ENCODE measurements at regions not wholly inside any gene's neighbourhood (a gene's known extent, or its start where the extent isn't known, plus 50 kb on each side); places are given as distances from the start of the nearest gene placed in this dataset.

GRCh38 chr12:115351514-115352077, 667.6 kb upstream of the TBX3 start:
- Mint-ChIP-seq H3K4me3 (no peak overlapping the region), H3K9me3 (no peaks in the 10 kb centered on the region), H3K4me1 (ENCODE audit: low read depth) (peaks cover 52% of the 10 kb centered on the region), H3K27me3 (ENCODE audit: insufficient read depth) (no peaks in the 10 kb centered on the region), H3K27ac (no peak overlapping the region), H3K36me3 (ENCODE audit: low read depth) (peaks cover 5% of the 10 kb centered on the region; the same call in 1 of the 2 replicates)
- DNase-seq: no peak
- no peak for TF ChIP-seq CTCF (IDR thresholded peaks at IDR 0.05)

GRCh38 chr12:115349711-115350110, 665.7 kb upstream of the TBX3 start:
- Mint-ChIP-seq H3K4me1 (ENCODE audit: low read depth) (peaks cover 44% of the 10 kb centered on the region), H3K27me3 (ENCODE audit: insufficient read depth) (no peaks in the 10 kb centered on the region), H3K27ac (no peak overlapping the region), H3K9me3 (no peaks in the 10 kb centered on the region), H3K36me3 (ENCODE audit: low read depth) (no peaks in the 10 kb centered on the region), H3K4me3 (no peak overlapping the region)
- DNase-seq: no peak
- TF ChIP-seq CTCF (IDR thresholded peaks at IDR 0.05): no peak

- no peaks in the 10 kb centered on the region for H3K27me3 Mint-ChIP-seq (ENCODE audit: insufficient read depth)
- H3K4me1 Mint-ChIP-seq (ENCODE audit: low read depth): peaks cover 35% of the 10 kb centered on the region
- H3K9me3 Mint-ChIP-seq: peaks cover 2% of the 10 kb centered on the region
- peaks cover 3% of the 10 kb centered on the region for H3K36me3 Mint-ChIP-seq (ENCODE audit: low read depth)
- no peak for DNase-seq
- no peak for TF ChIP-seq CTCF (IDR thresholded peaks at IDR 0.05)
- H3K27ac Mint-ChIP-seq: no peak overlapping the region
- no peak overlapping the region for H3K4me3 Mint-ChIP-seq
These were observed 664.3 kb upstream of the TBX3 start for GRCh38 chr12:115348301-115348700.

DNA sequence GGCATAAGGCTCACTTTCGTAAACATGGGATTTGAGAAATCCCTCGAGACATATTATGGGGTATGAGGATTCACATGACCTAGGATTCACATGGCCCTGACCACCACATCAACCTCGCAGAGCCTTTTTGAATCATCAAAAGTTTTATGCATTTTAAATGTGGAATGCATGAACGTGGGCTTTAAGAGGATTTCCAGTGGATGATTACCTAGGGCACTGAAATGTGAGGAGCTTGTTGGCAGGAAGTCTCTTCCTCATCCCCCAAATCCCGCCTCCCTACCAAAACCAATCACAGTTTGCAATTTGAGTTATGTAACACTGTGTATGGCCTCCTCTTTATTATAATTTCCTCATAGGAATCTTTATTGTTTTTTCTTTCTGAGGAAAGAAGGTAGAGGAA, 659.6 kb upstream of the TBX3 start:
- Mint-ChIP-seq H3K4me1 (ENCODE audit: low read depth) (peaks cover 52% of the 10 kb centered on the region), H3K9me3 (peaks cover 16% of the 10 kb centered on the region), H3K27me3 (ENCODE audit: insufficient read depth) (peaks cover 4% of the 10 kb centered on the region; the same call in 1 of the 2 replicates), H3K4me3 (no peak overlapping the region), H3K27ac (no peak overlapping the region; the same call in 1 of the 2 replicates), H3K36me3 (ENCODE audit: low read depth) (peaks cover 16% of the 10 kb centered on the region)
- DNase-seq: no peak
- TF ChIP-seq CTCF (IDR thresholded peaks at IDR 0.05): no peak

DNA sequence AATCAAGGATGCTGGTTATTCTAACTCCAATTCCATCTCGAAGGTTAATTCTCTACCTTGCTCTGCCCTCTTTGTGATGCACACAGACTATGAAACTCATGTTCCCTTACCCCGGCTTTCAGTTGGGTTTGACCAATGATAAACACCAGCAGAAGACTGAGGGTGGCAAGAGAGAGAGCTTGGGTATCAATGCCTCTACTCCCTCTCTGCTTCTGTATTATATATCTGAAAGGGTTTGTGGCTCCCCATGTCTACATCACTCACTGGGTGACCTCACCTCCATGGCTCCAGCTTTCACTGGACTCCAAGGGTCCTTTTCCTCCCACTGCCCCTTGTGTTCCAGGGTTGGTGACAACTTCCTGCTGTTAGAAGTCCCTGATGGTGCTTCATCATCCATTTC, 659.0 kb upstream of the TBX3 start:
- H3K27me3 Mint-ChIP-seq (ENCODE audit: insufficient read depth): peaks cover 4% of the 10 kb centered on the region; the same call in 1 of the 2 replicates
- peak overlapping the region; percentile 15; the same call in 1 of the 2 replicates for H3K27ac Mint-ChIP-seq
- peaks cover 58% of the 10 kb centered on the region for H3K4me1 Mint-ChIP-seq (ENCODE audit: low read depth)
- TF ChIP-seq CTCF (IDR thresholded peaks at IDR 0.05): no peak
- H3K4me3 Mint-ChIP-seq: no peak overlapping the region
- DNase-seq: no peak
- peaks cover 16% of the 10 kb centered on the region for H3K9me3 Mint-ChIP-seq
- peaks cover 16% of the 10 kb centered on the region for H3K36me3 Mint-ChIP-seq (ENCODE audit: low read depth)
